ENCODE measurements at regions not wholly inside any gene's neighbourhood (a gene's known extent, or its start where the extent isn't known, plus 50 kb on each side); places are given as distances from the start of the nearest gene placed in this dataset.

- TF ChIP-seq TOX (CRISPR knock-in tag; IDR thresholded peaks at IDR 0.05; ENCODE audit: borderline replicate concordance) (no peak), ZNF565 (CRISPR knock-in tag; conservative IDR thresholded peaks at IDR 0.05; ENCODE audit: low read depth) (no peak), BACH2 (CRISPR knock-in tag; IDR thresholded peaks at IDR 0.05; ENCODE audit: borderline replicate concordance) (no peak)
Observed at GRCh38 chr21:35609263-35609662, 451.1 kb downstream of the SETD4 start.

Measured in SK-N-SH treated with all-trans-retinoic acid at 6 μM for 48 hours (cell line).